GM13976 (cell line): ENCODE measurements at regions not wholly inside any gene's neighbourhood (a gene's known extent, or its start where the extent isn't known, plus 50 kb on each side); places are given as distances from the start of the nearest gene placed in this dataset.
"Not testable (repeated sequence)": the region's sequence is repeated elsewhere in the genome, so short reads cannot be mapped to it uniquely, and the experiment has no call there.

Experiments
- DNase-seq: peaks from one replicate; pipeline ENCODE4 v3.0.0; 2012; ENCODE audit warnings: low spot score
- CTCF ChIP-seq: IDR thresholded peaks from 2 replicates; pipeline ENCODE4 v1.5.1; 2012; ENCODE audit warnings: borderline replicate concordance, mild to moderate bottlenecking; ENCODE audit not compliant: insufficient read depth; ENCODE audit errors: extremely low read depth, missing control alignments, control extremely low read depth
- in situ Hi-C: fragments of 300-500 bp; cut with MboI; formaldehyde crosslinking; loops from one replicate; pipeline ENCODE4 v1.12.0; 2022; ENCODE audit warnings: low sequenced_read_pairs, mixed read lengths, inconsistent platforms; ENCODE audit not compliant: unreplicated experiment

GRCh38 chr5:130939059-130939458 is 226.0 kb downstream of the HINT1 start:
- in situ Hi-C loops = no loop called here
- no peak for TF ChIP-seq CTCF
- no peak for DNase-seq

GRCh38 chr5:130937046-130937445 is 228.0 kb downstream of the HINT1 start:
- in situ Hi-C loops = no loop called here
- DNase-seq = no peak
- TF ChIP-seq CTCF = no peak

- no peak for DNase-seq
- in situ Hi-C loops = no loop called here
- no peak for TF ChIP-seq CTCF
Observed at GRCh38 chr5:130923543-130924124, 241.4 kb downstream of the HINT1 start.

GRCh38 chr5:130912088-130912487 is 253.0 kb downstream of the HINT1 start:
- no peak for TF ChIP-seq CTCF
- in situ Hi-C loops = no loop called here
- DNase-seq = no peak

GRCh38 chr5:130908186-130908585 is 256.9 kb downstream of the HINT1 start:
- in situ Hi-C loops = no loop called here
- TF ChIP-seq CTCF = no peak
- no peak for DNase-seq

- in situ Hi-C loops = loop anchor here (25.0 kb wide), 1 partner anchor 515 kb away; no protein-coding TSS in a partner anchor
- DNase-seq = not testable (repeated sequence)
Observed at GRCh38 chr5:130897537-130898195, 267.4 kb downstream of the HINT1 start.

- in situ Hi-C loops = loop anchor here (25.0 kb wide), 1 partner anchor 515 kb away; no protein-coding TSS in a partner anchor
Observed at GRCh38 chr5:130897181-130897536, 267.9 kb downstream of the HINT1 start.

More at GRCh38 chr5:130897181-130897536, 267.9 kb downstream of the HINT1 start:
- DNase-seq = not testable (repeated sequence)
